ENCODE measurements at regions not wholly inside any gene's neighbourhood (a gene's known extent, or its start where the extent isn't known, plus 50 kb on each side); places are given as distances from the start of the nearest gene placed in this dataset.
"Not testable (repeated sequence)": the region's sequence is repeated elsewhere in the genome, so short reads cannot be mapped to it uniquely, and the experiment has no call there.

GRCh38 chr2:140085674-140086073, 1305.5 kb upstream of the NXPH2 start:
- Histone ChIP-seq H3K4me3 (no peak overlapping the region), H3K36me3 (no peaks in the 10 kb centered on the region), H3K9me3 (no peaks in the 10 kb centered on the region), H3K27me3 (no peaks in the 10 kb centered on the region)
- DNase-seq: no peak

GRCh38 chr2:140079038-140079437, 1298.8 kb upstream of the NXPH2 start:
- no peaks in the 10 kb centered on the region for H3K36me3 ChIP-seq
- no peak for DNase-seq
- no peak overlapping the region for H3K4me3 ChIP-seq
- H3K9me3 ChIP-seq: no peaks in the 10 kb centered on the region
- H3K27me3 ChIP-seq: no peaks in the 10 kb centered on the region

- Histone ChIP-seq H3K36me3 (no peaks in the 10 kb centered on the region), H3K4me3 (no peak overlapping the region), H3K27me3 (no peaks in the 10 kb centered on the region), H3K9me3 (no peaks in the 10 kb centered on the region)
- DNase-seq: no peak
These were observed 1296.0 kb upstream of the NXPH2 start for GRCh38 chr2:140076164-140076563.

GRCh38 chr2:140073763-140074162, 1293.6 kb upstream of the NXPH2 start:
- H3K4me3 ChIP-seq, DNase-seq, H3K36me3 ChIP-seq, H3K9me3 ChIP-seq, H3K27me3 ChIP-seq: not testable (repeated sequence)

- Histone ChIP-seq H3K27me3 (no peaks in the 10 kb centered on the region), H3K9me3 (no peaks in the 10 kb centered on the region), H3K36me3 (no peaks in the 10 kb centered on the region), H3K4me3 (no peak overlapping the region)
- DNase-seq: no peak
These were observed 1287.5 kb upstream of the NXPH2 start for GRCh38 chr2:140067661-140068060.

- no peaks in the 10 kb centered on the region for H3K27me3 ChIP-seq
- DNase-seq: no peak
- no peaks in the 10 kb centered on the region for H3K9me3 ChIP-seq
- H3K36me3 ChIP-seq: no peaks in the 10 kb centered on the region
- no peak overlapping the region for H3K4me3 ChIP-seq
These were observed 1284.1 kb upstream of the NXPH2 start for GRCh38 chr2:140064243-140064642.

- no peaks in the 10 kb centered on the region for H3K36me3 ChIP-seq
- H3K4me3 ChIP-seq: no peak overlapping the region
- no peaks in the 10 kb centered on the region for H3K9me3 ChIP-seq
- H3K27me3 ChIP-seq: no peaks in the 10 kb centered on the region
- no peak for DNase-seq
These were observed 1283.2 kb upstream of the NXPH2 start for GRCh38 chr2:140063356-140063755.

- no peak for DNase-seq
- Histone ChIP-seq H3K4me3 (no peak overlapping the region), H3K36me3 (no peaks in the 10 kb centered on the region), H3K27me3 (no peaks in the 10 kb centered on the region), H3K9me3 (no peaks in the 10 kb centered on the region)
These were observed 1281.0 kb upstream of the NXPH2 start for GRCh38 chr2:140061240-140061639.

- H3K9me3 ChIP-seq: no peaks in the 10 kb centered on the region
- no peak for DNase-seq
- H3K36me3 ChIP-seq: no peaks in the 10 kb centered on the region
- no peak overlapping the region for H3K4me3 ChIP-seq
- H3K27me3 ChIP-seq: no peaks in the 10 kb centered on the region
These were observed 1277.7 kb upstream of the NXPH2 start for GRCh38 chr2:140057928-140058327.

GRCh38 chr2:140041811-140042210, 1261.6 kb upstream of the NXPH2 start:
- DNase-seq: no peak
- H3K27me3 ChIP-seq: no peaks in the 10 kb centered on the region
- no peaks in the 10 kb centered on the region for H3K9me3 ChIP-seq
- H3K4me3 ChIP-seq: no peak overlapping the region
- H3K36me3 ChIP-seq: no peaks in the 10 kb centered on the region

- Histone ChIP-seq H3K9me3 (no peaks in the 10 kb centered on the region), H3K4me3 (no peak overlapping the region), H3K27me3 (no peaks in the 10 kb centered on the region), H3K36me3 (no peaks in the 10 kb centered on the region)
- no peak for DNase-seq
These were observed 1261.0 kb upstream of the NXPH2 start for GRCh38 chr2:140041239-140041638.

GRCh38 chr2:140033638-140034037, 1253.4 kb upstream of the NXPH2 start:
- no peak for DNase-seq
- Histone ChIP-seq H3K9me3 (no peaks in the 10 kb centered on the region), H3K27me3 (no peaks in the 10 kb centered on the region), H3K4me3 (no peak overlapping the region), H3K36me3 (no peaks in the 10 kb centered on the region)

GRCh38 chr2:140027966-140028365, 1247.8 kb upstream of the NXPH2 start:
- Histone ChIP-seq H3K27me3 (no peaks in the 10 kb centered on the region), H3K4me3 (no peak overlapping the region), H3K36me3 (no peaks in the 10 kb centered on the region), H3K9me3 (no peaks in the 10 kb centered on the region)
- DNase-seq: no peak

- Histone ChIP-seq H3K4me3 (no peak overlapping the region), H3K27me3 (no peaks in the 10 kb centered on the region), H3K9me3 (no peaks in the 10 kb centered on the region), H3K36me3 (no peaks in the 10 kb centered on the region)
- DNase-seq: no peak
These were observed 1247.1 kb upstream of the NXPH2 start for GRCh38 chr2:140027320-140027719.

GRCh38 chr2:140023291-140023690, 1243.1 kb upstream of the NXPH2 start:
- peak; percentile 5 for DNase-seq
- Histone ChIP-seq H3K4me3 (no peak overlapping the region), H3K27me3 (no peaks in the 10 kb centered on the region), H3K9me3 (no peaks in the 10 kb centered on the region), H3K36me3 (no peaks in the 10 kb centered on the region)

GRCh38 chr2:140018541-140018940, 1238.4 kb upstream of the NXPH2 start:
- H3K9me3 ChIP-seq: no peaks in the 10 kb centered on the region; the same call in 1 of the 2 replicates

GRCh38 chr2:140014204-140014546, 1234.0 kb upstream of the NXPH2 start:
- Histone ChIP-seq H3K36me3 (no peaks in the 10 kb centered on the region), H3K4me3 (no peak overlapping the region), H3K9me3 (no peaks in the 10 kb centered on the region; the same call in 1 of the 2 replicates), H3K27me3 (no peaks in the 10 kb centered on the region)
- no peak for DNase-seq

More at GRCh38 chr2:140018541-140018940, 1238.4 kb upstream of the NXPH2 start:
- H3K4me3 ChIP-seq: no peak overlapping the region
- DNase-seq: no peak
- H3K27me3 ChIP-seq: no peaks in the 10 kb centered on the region
- no peaks in the 10 kb centered on the region for H3K36me3 ChIP-seq

GRCh38 chr2:140013545-140014203, 1233.5 kb upstream of the NXPH2 start:
- H3K4me3 ChIP-seq: no peak overlapping the region
- no peak for DNase-seq
- no peaks in the 10 kb centered on the region for H3K27me3 ChIP-seq
- H3K36me3 ChIP-seq: no peaks in the 10 kb centered on the region
- H3K9me3 ChIP-seq: no peaks in the 10 kb centered on the region; the same call in 1 of the 2 replicates

- no peaks in the 10 kb centered on the region; the same call in 1 of the 2 replicates for H3K9me3 ChIP-seq
- H3K36me3 ChIP-seq: no peaks in the 10 kb centered on the region
- H3K4me3 ChIP-seq: no peak overlapping the region
- DNase-seq: no peak
- no peaks in the 10 kb centered on the region for H3K27me3 ChIP-seq
These were observed 1231.1 kb upstream of the NXPH2 start for GRCh38 chr2:140011287-140011686.

Data from MG63 (cell line).